22Rv1 (cell line): ENCODE measurements at regions not wholly inside any gene's neighbourhood (a gene's known extent, or its start where the extent isn't known, plus 50 kb on each side); places are given as distances from the start of the nearest gene placed in this dataset.

ENCODE experiments used
- H3K27ac ChIP-seq: fragments of 450-650 bp; 2 replicates; pipeline ENCODE4 v1.5.1; 2017
- ZFX ChIP-seq: fragments of 450-650 bp; IDR thresholded peaks from 2 replicates; pipeline ENCODE4 v1.6.1; 2017; ENCODE audit warnings: antibody characterized with exemption, borderline replicate concordance
- TF ChIP-seq, protein P1 (sequence below): fragments of 450-650 bp; IDR thresholded peaks from 2 replicates; pipeline ENCODE4 v1.5.1; 2017; ENCODE audit warnings: mild to moderate bottlenecking

DNA sequence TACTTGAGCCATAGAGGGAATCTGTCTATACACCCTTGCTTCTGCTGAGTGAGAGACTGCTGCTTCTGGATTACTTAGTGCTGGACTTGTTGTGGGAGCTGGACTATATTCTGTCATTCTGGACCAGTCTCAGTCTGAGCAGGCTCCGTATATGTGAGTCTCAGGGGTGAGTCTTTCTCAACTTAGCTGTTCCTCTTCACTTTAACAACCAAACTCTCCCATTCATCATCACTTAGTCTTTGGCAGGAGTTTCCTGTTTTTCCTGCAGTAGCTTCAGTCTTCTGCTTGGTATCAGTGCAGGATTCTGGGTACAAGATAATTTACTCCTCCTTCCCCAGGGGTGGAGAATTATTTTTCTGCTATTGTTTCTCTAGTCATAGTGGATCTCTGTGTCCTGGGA, 779.5 kb downstream of the METTL15 start:
- no peak for TF ChIP-seq ZFX
- TF ChIP-seq, protein P1, sequence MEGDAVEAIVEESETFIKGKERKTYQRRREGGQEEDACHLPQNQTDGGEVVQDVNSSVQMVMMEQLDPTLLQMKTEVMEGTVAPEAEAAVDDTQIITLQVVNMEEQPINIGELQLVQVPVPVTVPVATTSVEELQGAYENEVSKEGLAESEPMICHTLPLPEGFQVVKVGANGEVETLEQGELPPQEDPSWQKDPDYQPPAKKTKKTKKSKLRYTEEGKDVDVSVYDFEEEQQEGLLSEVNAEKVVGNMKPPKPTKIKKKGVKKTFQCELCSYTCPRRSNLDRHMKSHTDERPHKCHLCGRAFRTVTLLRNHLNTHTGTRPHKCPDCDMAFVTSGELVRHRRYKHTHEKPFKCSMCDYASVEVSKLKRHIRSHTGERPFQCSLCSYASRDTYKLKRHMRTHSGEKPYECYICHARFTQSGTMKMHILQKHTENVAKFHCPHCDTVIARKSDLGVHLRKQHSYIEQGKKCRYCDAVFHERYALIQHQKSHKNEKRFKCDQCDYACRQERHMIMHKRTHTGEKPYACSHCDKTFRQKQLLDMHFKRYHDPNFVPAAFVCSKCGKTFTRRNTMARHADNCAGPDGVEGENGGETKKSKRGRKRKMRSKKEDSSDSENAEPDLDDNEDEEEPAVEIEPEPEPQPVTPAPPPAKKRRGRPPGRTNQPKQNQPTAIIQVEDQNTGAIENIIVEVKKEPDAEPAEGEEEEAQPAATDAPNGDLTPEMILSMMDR, result no peak

DNA sequence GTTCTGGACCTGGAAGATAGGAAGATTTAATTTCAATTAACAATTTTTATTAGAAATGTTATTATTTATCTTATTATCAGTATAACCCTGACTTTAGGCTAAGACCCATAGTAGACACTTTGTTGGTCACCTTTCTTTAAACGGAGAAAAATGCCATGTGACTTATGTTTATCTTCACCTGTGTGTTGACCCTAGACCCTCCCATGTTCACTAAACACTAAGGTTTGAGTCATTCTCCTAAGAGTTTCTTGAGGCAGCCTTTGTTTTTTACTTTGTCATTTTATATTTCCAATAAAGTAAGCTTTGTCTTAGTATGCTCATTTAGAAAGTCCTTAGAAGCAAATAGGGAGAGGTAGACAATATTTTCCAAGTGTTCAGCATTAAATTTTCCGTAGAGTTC, 771.7 kb downstream of the METTL15 start:
- TF ChIP-seq ZFX, result no peak
- TF ChIP-seq, protein P1, result no peak
- no peak overlapping the region for H3K27ac ChIP-seq

More for the DNA sequence above, 779.5 kb downstream of the METTL15 start:
- no peak overlapping the region for H3K27ac ChIP-seq

DNA sequence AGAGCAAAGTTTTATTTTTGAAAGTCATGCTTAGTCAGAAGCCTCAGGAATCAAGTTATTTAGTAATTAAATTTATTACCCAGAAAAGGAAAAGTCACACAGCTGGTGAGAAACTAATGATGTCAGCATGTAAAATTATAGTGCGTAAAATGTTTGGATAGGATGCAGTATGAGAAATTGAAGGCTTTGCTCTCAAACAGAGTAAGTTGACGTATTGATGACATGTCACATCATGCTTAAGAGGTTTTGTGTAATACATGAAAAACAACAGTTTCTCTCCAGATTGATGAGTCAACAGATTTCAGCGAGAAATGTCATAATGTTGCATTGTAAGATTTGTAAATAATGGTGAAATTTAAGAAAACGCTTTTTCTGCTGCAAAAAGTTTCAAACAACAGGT, 769.8 kb downstream of the METTL15 start:
- no peak overlapping the region for H3K27ac ChIP-seq
- TF ChIP-seq, protein P1, result no peak
- TF ChIP-seq ZFX, result no peak

DNA sequence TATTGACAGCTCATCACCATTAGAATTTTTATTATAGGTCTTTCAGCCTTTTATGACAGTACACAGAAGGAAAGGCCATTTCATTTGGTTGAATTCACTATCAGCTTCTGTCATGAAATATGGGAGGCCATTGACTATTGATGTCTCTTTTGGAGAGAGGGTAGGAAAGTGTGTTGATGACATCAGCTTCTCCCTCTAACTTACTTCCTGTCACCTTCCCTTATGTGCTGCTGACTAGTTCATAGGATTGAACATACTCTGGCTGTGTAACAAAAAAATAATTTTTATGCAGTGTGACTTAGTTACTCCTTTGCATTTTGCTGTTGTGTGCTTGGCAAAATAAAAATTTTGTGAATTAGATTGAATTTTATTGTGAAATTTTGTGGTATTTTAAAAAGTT, 769.2 kb downstream of the METTL15 start:
- no peak overlapping the region for H3K27ac ChIP-seq
- TF ChIP-seq, protein P1, result no peak
- no peak for TF ChIP-seq ZFX

DNA sequence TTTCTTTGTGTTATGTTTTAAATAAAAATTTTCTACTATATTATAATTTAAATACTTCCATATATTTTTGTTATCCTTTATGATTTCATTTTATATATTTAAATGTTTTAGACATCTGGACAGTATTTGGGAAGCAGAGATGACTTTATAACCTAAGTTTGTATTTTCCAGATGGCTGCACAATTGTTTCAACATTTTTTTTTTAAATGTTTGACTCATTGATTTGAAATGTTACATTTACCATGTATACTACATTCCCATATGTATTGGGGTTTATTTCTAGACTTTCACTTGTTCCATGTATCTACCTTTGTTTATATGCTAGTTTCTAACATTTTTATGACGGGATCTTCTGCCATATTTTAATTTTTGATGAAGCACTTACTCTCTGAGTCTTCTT, 766.5 kb downstream of the METTL15 start:
- H3K27ac ChIP-seq, result no peak overlapping the region

DNA sequence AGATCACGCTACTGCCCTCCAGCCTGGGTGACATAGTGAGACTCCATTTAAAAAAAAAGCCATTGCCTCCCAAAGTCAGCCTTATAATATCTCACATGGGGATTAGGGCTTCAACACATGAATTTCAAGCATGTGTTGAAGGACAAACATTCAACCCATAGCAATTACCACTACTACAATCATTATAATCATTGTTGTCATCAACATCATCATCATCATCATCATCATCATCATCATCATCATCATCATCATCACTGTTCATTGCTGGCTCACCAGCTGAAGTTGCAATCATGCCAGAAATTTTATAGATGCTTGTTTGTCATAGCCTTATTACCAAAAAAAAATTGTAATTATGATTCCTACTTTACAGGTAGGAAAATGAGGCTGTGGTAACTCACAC, 762.9 kb downstream of the METTL15 start:
- TF ChIP-seq ZFX, result no peak
- TF ChIP-seq, protein P1, result no peak

More for the DNA sequence above, 766.5 kb downstream of the METTL15 start:
- TF ChIP-seq ZFX, result no peak
- TF ChIP-seq, protein P1, result no peak

DNA sequence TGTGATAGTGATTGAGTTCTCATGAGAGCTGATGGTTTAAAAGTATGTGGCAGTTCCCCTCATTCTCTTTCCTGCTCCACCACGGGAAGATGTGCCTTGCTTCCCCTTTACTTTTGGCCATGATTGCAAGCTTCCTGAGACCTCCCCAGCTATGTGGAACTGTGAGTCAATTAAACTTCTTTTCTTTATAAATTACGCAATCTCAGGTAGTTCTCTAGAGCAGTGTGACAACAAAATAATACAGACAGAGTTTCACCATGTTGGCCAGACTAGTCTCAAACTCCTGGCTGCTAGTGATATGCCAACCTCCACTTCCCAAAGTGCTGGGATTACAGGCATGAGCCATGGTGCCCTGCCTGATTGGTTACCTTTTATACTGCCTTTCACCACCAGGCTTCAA, 755.2 kb downstream of the METTL15 start:
- H3K27ac ChIP-seq, result no peak overlapping the region
- TF ChIP-seq, protein P1, result no peak
- TF ChIP-seq ZFX, result no peak

More for the DNA sequence above, 762.9 kb downstream of the METTL15 start:
- H3K27ac ChIP-seq, result no peak overlapping the region
